ENCODE measurements at regions not wholly inside any gene's neighbourhood (a gene's known extent, or its start where the extent isn't known, plus 50 kb on each side); places are given as distances from the start of the nearest gene placed in this dataset.

DNA sequence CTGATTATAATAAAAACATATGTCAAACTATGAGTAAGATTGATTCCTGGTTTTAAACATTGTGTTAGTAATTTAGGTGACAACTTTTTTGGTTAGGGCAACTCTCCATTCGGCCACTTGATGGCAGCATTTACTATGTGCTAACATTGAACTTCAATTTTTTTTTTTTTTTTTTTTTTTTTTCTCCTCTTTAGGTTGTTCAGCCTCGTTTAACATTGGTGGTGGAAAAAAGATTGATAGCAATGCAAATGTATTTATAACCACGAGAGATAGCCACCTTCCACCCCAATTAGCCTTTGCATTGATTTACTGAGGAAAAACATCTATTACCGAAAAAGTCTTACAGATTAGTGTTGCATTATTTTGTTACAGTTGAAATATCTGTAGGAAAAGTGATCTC lies 159.1 kb downstream of the CSNK1G3 start:
- Histone ChIP-seq H3K9me1 (ENCODE audit: control insufficient read depth, extremely low read depth, insufficient read depth, low read length) (no peaks in the 10 kb centered on the region), H3K36me3 (ENCODE audit: control insufficient read depth in 2 of 2, extremely low read depth in 1 of 2, insufficient read depth in 2 of 2, low read length in 2 of 2) (no peaks in the 10 kb centered on the region), H3K9me3 (ENCODE audit: control insufficient read depth, low read depth, low read length) (no peaks in the 10 kb centered on the region), H3K4me1 (ENCODE audit: control insufficient read depth, extremely low read depth, insufficient read depth, low read length) (peaks cover 3% of the 10 kb centered on the region), H2AFZ (ENCODE audit: control insufficient read depth, low read length) (no peak overlapping the region), H3K27me3 (ENCODE audit: control insufficient read depth, extremely low read depth, insufficient read depth, low read length) (no peaks in the 10 kb centered on the region), H3K79me2 (ENCODE audit: control insufficient read depth, insufficient read depth, low read length) (no peaks in the 10 kb centered on the region), H3K4me3 (ENCODE audit: control insufficient read depth in 2 of 3, extremely low read depth in 1 of 3, insufficient read depth in 2 of 3, low read depth in 1 of 3, low read length in 3 of 3) (no peak overlapping the region), H4K20me1 (ENCODE audit: control insufficient read depth, extremely low read depth, insufficient read depth, low read length) (no peaks in the 10 kb centered on the region), H3K27ac (ENCODE audit: control insufficient read depth, insufficient read depth, low read length) (no peak overlapping the region), H3K4me2 (ENCODE audit: control insufficient read depth, extremely low read depth, insufficient read depth, low read depth, low read length) (no peak overlapping the region), H3K9ac (ENCODE audit: control insufficient read depth, extremely low read depth, insufficient read depth, low read length) (no peak overlapping the region)
- no peak for DNase-seq (ENCODE audit: low read depth, low spot score)
- no peak for TF ChIP-seq EZH2 (IDR thresholded peaks at IDR 0.05; ENCODE audit: low read length)
- TF ChIP-seq, protein P1, sequence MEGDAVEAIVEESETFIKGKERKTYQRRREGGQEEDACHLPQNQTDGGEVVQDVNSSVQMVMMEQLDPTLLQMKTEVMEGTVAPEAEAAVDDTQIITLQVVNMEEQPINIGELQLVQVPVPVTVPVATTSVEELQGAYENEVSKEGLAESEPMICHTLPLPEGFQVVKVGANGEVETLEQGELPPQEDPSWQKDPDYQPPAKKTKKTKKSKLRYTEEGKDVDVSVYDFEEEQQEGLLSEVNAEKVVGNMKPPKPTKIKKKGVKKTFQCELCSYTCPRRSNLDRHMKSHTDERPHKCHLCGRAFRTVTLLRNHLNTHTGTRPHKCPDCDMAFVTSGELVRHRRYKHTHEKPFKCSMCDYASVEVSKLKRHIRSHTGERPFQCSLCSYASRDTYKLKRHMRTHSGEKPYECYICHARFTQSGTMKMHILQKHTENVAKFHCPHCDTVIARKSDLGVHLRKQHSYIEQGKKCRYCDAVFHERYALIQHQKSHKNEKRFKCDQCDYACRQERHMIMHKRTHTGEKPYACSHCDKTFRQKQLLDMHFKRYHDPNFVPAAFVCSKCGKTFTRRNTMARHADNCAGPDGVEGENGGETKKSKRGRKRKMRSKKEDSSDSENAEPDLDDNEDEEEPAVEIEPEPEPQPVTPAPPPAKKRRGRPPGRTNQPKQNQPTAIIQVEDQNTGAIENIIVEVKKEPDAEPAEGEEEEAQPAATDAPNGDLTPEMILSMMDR (optimal IDR thresholded peaks at IDR 0.05 in 1 of 3, IDR thresholded peaks at IDR 0.05 in 1 of 3, conservative IDR thresholded peaks at IDR 0.05 in 1 of 3; ENCODE audit: extremely low read depth in 1 of 3, insufficient read depth in 2 of 3, low read length in 3 of 3) = peak in 2 of 3 experiments; percentile 58 to 60
- FAIRE-seq = peak; percentile 32
- dilution Hi-C loops (cut with MboI; ENCODE audit: extremely low pct_ligation_motif_present, low sequenced_read_pairs) = no loop called here

All from keratinocyte (primary cell).